ENCODE measurements at regions not wholly inside any gene's neighbourhood (a gene's known extent, or its start where the extent isn't known, plus 50 kb on each side); places are given as distances from the start of the nearest gene placed in this dataset.

DNA sequence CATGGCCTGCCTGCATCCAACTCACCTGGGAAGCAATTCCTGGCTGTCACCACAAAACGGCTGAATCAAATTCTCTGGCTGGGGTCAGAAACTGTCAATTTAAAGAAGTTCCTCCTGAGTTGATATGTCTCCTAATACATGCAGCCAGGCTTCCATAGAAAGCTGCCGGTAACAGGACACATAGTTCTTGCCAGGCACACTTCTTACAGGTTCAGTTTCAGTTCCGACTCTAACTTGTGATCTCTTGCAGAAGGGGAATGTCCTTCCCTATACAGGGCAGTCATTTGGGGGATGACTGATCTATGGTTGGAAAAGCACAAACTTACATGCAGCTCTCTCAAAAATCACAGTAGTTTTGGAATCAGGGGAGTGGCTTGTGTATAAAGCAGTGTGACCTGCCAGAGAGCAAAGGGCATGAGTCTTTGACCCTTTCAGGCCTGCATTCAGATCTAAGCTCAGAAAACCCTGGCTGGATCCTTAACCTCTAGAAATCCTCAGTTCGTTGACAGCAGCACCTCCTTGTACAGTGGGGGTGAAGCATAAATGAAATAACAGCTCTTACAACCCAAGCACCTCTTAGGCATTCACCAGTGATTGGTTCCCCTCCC is 195.6 kb downstream of the SCP2D1 start:
- H3K9ac ChIP-seq (ENCODE audit: low read depth in 1 of 2, low read length in 2 of 2), result no peak overlapping the region
- H3K4me3 ChIP-seq (ENCODE audit: low read depth in 1 of 2, low read length in 2 of 2), result no peak overlapping the region
- H3K27ac ChIP-seq (ENCODE audit: low read depth, low read length), result no peak overlapping the region
- H3K27me3 ChIP-seq (ENCODE audit: control insufficient read depth in 1 of 2, insufficient read depth in 2 of 2, low read length in 2 of 2), result no peaks in the 10 kb centered on the region
- H3K9me3 ChIP-seq (ENCODE audit: control insufficient read depth in 1 of 2, low read length in 2 of 2), result no peaks in the 10 kb centered on the region
- H3K36me3 ChIP-seq (ENCODE audit: control insufficient read depth in 1 of 2, insufficient read depth in 2 of 2, low read length in 2 of 2), result no peaks in the 10 kb centered on the region
- no peaks in the 10 kb centered on the region for H3K4me1 ChIP-seq (ENCODE audit: control insufficient read depth in 1 of 2, insufficient read depth in 2 of 2, low read length in 2 of 2)

DNA sequence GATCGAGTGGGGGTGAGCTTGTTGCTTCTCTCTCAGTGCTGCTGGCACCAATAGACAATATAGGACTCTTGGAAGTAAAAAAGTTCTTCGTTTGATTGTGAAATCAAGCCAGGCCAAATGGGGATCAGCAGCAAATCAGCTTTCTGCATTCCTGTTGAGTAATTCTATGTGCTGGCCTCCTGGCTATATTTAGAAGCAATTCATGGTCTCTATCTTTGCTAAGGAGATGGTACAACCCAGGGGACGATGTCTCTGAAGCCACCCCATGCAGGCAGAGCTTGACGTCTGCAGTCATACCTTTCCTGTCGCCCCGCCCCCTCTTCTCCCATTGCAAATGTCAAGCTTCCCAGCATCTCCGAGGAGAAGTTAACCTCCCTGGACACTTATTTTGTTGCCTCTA is 199.1 kb downstream of the SCP2D1 start:
- Histone ChIP-seq H3K4me3 (ENCODE audit: low read depth in 1 of 2, low read length in 2 of 2) (no peak overlapping the region), H3K9me3 (ENCODE audit: control insufficient read depth in 1 of 2, low read length in 2 of 2) (no peaks in the 10 kb centered on the region), H3K27ac (ENCODE audit: low read depth, low read length) (no peak overlapping the region), H3K9ac (ENCODE audit: low read depth in 1 of 2, low read length in 2 of 2) (no peak overlapping the region), H3K36me3 (ENCODE audit: control insufficient read depth in 1 of 2, insufficient read depth in 2 of 2, low read length in 2 of 2) (no peaks in the 10 kb centered on the region), H3K27me3 (ENCODE audit: control insufficient read depth in 1 of 2, insufficient read depth in 2 of 2, low read length in 2 of 2) (no peaks in the 10 kb centered on the region), H3K4me1 (ENCODE audit: control insufficient read depth in 1 of 2, insufficient read depth in 2 of 2, low read length in 2 of 2) (no peaks in the 10 kb centered on the region)

DNA sequence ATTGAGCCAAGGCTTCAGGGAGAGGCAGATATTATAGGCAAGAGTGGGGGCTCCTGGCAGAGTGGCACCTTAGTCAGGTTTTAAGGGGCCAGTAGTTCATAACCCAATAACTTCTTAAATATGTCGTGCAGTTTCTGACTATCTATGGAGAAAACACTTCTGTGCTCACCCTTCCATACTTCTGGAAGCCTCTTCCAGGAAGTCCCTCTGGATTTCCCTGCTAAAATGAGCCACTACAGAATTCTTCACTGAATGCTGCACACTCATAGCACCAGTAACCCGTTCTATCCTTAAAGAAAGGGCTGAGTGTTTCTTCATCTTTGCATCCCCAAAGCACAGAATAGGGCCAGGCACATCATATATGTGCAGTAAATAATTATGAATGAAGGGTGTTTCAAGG is 198.5 kb upstream of the SLC24A3 start:
- H3K4me1 ChIP-seq (ENCODE audit: control insufficient read depth in 1 of 2, insufficient read depth in 2 of 2, low read length in 2 of 2), result no peaks in the 10 kb centered on the region
- H3K9me3 ChIP-seq (ENCODE audit: control insufficient read depth in 1 of 2, low read length in 2 of 2), result no peaks in the 10 kb centered on the region
- no peaks in the 10 kb centered on the region for H3K36me3 ChIP-seq (ENCODE audit: control insufficient read depth in 1 of 2, insufficient read depth in 2 of 2, low read length in 2 of 2)
- H3K27me3 ChIP-seq (ENCODE audit: control insufficient read depth in 1 of 2, insufficient read depth in 2 of 2, low read length in 2 of 2), result no peaks in the 10 kb centered on the region
- H3K27ac ChIP-seq (ENCODE audit: low read depth, low read length), result no peak overlapping the region
- no peak overlapping the region for H3K4me3 ChIP-seq (ENCODE audit: low read depth in 1 of 2, low read length in 2 of 2)
- H3K9ac ChIP-seq (ENCODE audit: low read depth in 1 of 2, low read length in 2 of 2), result no peak overlapping the region

DNA sequence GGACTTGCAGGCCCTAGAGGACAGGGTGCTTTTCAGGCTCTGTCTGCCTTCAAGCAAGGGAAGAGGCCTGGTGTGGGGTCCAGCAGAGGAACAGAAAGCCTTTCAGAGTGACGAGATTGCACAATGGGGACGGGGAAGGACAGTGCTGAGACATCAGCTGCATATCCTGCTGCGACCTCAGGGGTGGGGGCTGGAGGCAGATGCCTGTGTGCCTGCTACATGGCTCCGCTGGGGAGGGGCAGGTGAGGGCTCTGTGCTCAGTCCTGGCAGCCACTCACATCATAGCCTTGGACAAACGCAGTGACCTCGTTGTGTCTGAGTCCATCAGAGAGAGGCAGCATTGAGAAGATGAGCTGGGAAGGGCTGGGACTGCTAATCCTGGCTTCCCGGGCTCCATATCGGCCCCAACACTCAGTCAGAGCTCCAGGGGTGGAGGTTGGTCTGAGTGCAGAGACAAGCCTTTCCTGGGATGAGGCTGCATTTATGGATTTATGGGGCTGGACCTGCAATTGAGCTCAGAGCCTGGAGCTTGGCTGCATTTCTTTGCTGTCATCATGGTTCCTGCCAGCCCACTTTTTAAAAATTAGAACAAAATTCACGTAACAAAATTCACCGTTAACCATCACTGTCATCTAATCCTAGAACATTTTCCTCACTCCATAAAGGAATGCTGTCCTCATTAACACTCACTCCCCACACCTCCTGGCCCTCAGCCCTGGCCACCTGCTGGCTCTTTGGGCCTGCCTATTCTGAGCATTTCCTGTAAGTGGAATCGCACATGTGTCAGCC is 196.9 kb upstream of the SLC24A3 start:
- no peaks in the 10 kb centered on the region for H3K9me3 ChIP-seq (ENCODE audit: control insufficient read depth in 1 of 2, low read length in 2 of 2)
- H3K4me3 ChIP-seq (ENCODE audit: low read depth in 1 of 2, low read length in 2 of 2), result no peak overlapping the region
- H3K36me3 ChIP-seq (ENCODE audit: control insufficient read depth in 1 of 2, insufficient read depth in 2 of 2, low read length in 2 of 2), result no peaks in the 10 kb centered on the region
- no peaks in the 10 kb centered on the region for H3K4me1 ChIP-seq (ENCODE audit: control insufficient read depth in 1 of 2, insufficient read depth in 2 of 2, low read length in 2 of 2)
- no peaks in the 10 kb centered on the region for H3K27me3 ChIP-seq (ENCODE audit: control insufficient read depth in 1 of 2, insufficient read depth in 2 of 2, low read length in 2 of 2)
- no peak overlapping the region for H3K27ac ChIP-seq (ENCODE audit: low read depth, low read length)
- H3K9ac ChIP-seq (ENCODE audit: low read depth in 1 of 2, low read length in 2 of 2), result no peak overlapping the region

DNA sequence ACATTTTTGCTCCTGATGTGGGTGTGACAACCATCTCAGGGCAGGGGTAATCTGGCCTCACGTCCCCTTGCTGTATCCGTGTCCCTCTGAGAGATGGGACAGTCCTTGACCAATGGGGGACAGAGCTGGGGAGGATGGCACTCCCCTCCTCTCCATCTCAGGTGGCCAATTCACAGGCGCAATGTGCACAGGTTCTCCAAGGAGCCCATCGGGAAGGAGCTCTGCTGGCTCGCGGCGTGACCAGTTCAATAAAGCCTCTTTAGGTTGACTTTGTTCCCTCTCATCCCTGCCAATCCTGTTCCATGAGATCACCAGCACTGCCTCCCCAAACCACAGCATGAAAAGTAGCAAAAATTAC is 196.3 kb upstream of the SLC24A3 start:
- Histone ChIP-seq H3K36me3 (ENCODE audit: control insufficient read depth in 1 of 2, insufficient read depth in 2 of 2, low read length in 2 of 2) (no peaks in the 10 kb centered on the region), H3K9me3 (ENCODE audit: control insufficient read depth in 1 of 2, low read length in 2 of 2) (no peaks in the 10 kb centered on the region), H3K27me3 (ENCODE audit: control insufficient read depth in 1 of 2, insufficient read depth in 2 of 2, low read length in 2 of 2) (no peaks in the 10 kb centered on the region), H3K9ac (ENCODE audit: low read depth in 1 of 2, low read length in 2 of 2) (no peak overlapping the region), H3K4me1 (ENCODE audit: control insufficient read depth in 1 of 2, insufficient read depth in 2 of 2, low read length in 2 of 2) (no peaks in the 10 kb centered on the region), H3K27ac (ENCODE audit: low read depth, low read length) (no peak overlapping the region), H3K4me3 (ENCODE audit: low read depth in 1 of 2, low read length in 2 of 2) (no peak overlapping the region)

DNA sequence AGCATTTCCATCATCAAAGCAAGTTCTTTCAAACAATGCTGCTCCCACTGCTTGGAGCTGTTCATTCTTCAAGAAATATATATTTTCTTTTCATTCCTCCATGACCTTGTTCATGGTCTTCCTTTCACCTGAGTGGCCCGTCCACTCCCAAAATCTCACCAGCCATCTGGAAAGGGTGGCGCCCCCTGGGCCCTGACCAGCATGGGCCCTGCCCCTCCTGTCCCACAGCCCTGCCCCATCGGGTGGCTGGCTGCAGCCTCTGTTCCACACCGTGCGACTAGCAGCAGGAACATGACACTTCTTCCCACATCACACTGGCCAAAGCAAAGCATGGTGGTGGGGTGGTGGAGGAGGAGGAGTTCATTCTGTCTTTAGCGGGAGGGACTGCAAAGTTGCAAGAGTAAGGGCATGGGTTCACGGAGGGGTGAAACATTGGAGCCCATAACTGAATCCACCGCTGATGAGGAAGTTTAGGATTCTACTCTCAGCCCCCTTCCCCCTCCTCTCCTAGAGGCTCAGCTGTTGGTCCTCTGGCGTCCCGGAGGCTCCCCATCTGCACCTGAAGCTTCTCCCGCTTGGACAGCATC is 195.2 kb upstream of the SLC24A3 start:
- Histone ChIP-seq H3K9ac (ENCODE audit: low read depth in 1 of 2, low read length in 2 of 2) (no peak overlapping the region), H3K9me3 (ENCODE audit: control insufficient read depth in 1 of 2, low read length in 2 of 2) (no peaks in the 10 kb centered on the region), H3K27me3 (ENCODE audit: control insufficient read depth in 1 of 2, insufficient read depth in 2 of 2, low read length in 2 of 2) (no peaks in the 10 kb centered on the region), H3K36me3 (ENCODE audit: control insufficient read depth in 1 of 2, insufficient read depth in 2 of 2, low read length in 2 of 2) (no peaks in the 10 kb centered on the region), H3K27ac (ENCODE audit: low read depth, low read length) (no peak overlapping the region), H3K4me1 (ENCODE audit: control insufficient read depth in 1 of 2, insufficient read depth in 2 of 2, low read length in 2 of 2) (no peaks in the 10 kb centered on the region), H3K4me3 (ENCODE audit: low read depth in 1 of 2, low read length in 2 of 2) (no peak overlapping the region)

DNA sequence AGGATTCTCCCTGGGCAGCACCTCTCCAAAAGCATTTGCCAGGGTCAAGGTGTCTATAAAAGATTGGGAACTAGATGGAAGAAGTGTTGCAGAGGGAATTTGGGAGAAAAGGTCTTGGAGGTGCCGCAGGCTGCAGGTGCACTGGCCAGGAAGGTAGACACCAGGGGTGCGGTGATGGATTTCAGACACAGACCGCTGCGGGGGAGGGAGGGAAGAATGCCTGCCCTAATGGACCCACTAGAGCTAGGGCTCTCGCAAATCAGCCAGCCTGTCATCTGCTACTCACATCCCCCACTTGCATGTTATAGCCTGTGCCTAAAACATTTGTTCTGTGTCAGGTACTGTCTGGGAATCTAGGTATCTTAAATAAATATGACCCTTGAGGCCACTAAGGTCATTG is 193.6 kb upstream of the SLC24A3 start:
- no peaks in the 10 kb centered on the region for H3K27me3 ChIP-seq (ENCODE audit: control insufficient read depth in 1 of 2, insufficient read depth in 2 of 2, low read length in 2 of 2)
- H3K4me1 ChIP-seq (ENCODE audit: control insufficient read depth in 1 of 2, insufficient read depth in 2 of 2, low read length in 2 of 2), result no peaks in the 10 kb centered on the region
- no peaks in the 10 kb centered on the region for H3K36me3 ChIP-seq (ENCODE audit: control insufficient read depth in 1 of 2, insufficient read depth in 2 of 2, low read length in 2 of 2)
- H3K4me3 ChIP-seq (ENCODE audit: low read depth in 1 of 2, low read length in 2 of 2), result no peak overlapping the region
- no peak overlapping the region for H3K9ac ChIP-seq (ENCODE audit: low read depth in 1 of 2, low read length in 2 of 2)
- H3K9me3 ChIP-seq (ENCODE audit: control insufficient read depth in 1 of 2, low read length in 2 of 2), result no peaks in the 10 kb centered on the region
- H3K27ac ChIP-seq (ENCODE audit: low read depth, low read length), result no peak overlapping the region

DNA sequence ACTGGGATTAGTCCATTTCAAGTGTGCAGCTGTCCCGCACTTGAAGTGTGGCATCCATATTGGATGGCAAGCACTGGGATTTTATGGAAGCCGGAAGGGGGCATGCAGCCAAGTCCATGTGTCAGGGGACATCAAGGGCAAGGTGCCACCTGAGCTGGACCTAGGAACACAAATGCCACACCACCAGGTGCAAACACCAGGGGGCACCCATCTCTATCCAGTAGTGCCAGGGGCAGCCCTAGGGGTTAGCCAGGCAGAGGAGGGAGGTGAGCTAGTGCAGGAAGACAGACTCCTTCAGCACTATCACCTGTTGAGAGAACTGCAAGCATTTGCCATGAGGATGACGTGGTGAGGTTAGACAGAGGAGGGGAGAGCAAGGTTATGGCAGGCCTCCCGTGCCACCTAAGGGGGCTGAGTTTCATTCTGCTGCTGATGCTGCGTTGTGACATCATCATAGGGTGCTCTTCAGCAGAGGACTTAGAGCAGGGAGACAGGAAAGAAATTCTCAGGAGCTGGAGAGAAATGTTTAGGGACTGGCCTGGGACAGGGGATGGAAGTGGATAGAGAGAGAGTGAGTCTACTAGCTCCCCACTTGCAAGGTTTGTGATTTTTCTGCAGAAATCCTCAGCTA is 192.6 kb upstream of the SLC24A3 start:
- Histone ChIP-seq H3K27me3 (ENCODE audit: control insufficient read depth in 1 of 2, insufficient read depth in 2 of 2, low read length in 2 of 2) (no peaks in the 10 kb centered on the region), H3K9me3 (ENCODE audit: control insufficient read depth in 1 of 2, low read length in 2 of 2) (no peaks in the 10 kb centered on the region), H3K9ac (ENCODE audit: low read depth in 1 of 2, low read length in 2 of 2) (no peak overlapping the region), H3K27ac (ENCODE audit: low read depth, low read length) (no peak overlapping the region), H3K4me1 (ENCODE audit: control insufficient read depth in 1 of 2, insufficient read depth in 2 of 2, low read length in 2 of 2) (no peaks in the 10 kb centered on the region), H3K4me3 (ENCODE audit: low read depth in 1 of 2, low read length in 2 of 2) (no peak overlapping the region), H3K36me3 (ENCODE audit: control insufficient read depth in 1 of 2, insufficient read depth in 2 of 2, low read length in 2 of 2) (no peaks in the 10 kb centered on the region)

DNA sequence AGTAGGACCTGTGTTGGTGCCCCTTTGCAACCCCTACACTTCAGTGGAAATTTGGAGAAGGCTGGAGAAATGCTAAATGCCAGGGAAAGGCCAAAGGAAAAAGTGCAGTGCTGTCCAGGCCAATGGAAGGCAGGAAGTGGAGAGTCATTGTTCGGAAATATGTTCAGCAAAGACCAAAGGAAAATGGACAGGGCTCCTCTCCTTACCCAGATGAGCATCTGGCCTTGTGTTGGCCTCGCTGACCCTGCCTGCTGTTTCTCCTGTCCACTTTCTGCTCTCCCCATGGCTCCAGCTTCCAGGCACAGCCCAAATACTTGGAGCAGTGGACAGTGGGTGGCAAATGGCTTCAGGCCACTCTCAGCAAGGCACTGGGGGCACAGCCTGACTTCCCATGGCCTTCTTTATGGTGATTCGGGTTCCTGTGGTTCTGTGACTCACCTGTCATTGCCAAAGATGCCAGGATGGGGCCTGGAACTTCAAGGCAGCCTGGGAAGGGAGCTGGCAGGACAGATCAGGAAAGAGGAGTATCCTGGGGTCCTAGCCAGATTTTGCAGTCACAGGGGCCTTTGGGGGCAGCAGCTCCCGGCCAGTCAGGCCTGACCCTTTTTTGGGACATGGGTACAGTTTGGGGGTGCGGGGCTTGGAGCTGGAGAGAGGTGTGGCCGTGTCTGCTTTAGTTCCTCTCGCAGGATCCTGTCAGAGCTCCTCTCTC is 190.9 kb upstream of the SLC24A3 start:
- no peak overlapping the region for H3K4me3 ChIP-seq (ENCODE audit: low read depth in 1 of 2, low read length in 2 of 2)
- H3K9me3 ChIP-seq (ENCODE audit: control insufficient read depth in 1 of 2, low read length in 2 of 2), result no peaks in the 10 kb centered on the region
- H3K36me3 ChIP-seq (ENCODE audit: control insufficient read depth in 1 of 2, insufficient read depth in 2 of 2, low read length in 2 of 2), result no peaks in the 10 kb centered on the region
- no peak overlapping the region for H3K9ac ChIP-seq (ENCODE audit: low read depth in 1 of 2, low read length in 2 of 2)
- no peak overlapping the region for H3K27ac ChIP-seq (ENCODE audit: low read depth, low read length)
- H3K27me3 ChIP-seq (ENCODE audit: control insufficient read depth in 1 of 2, insufficient read depth in 2 of 2, low read length in 2 of 2), result no peaks in the 10 kb centered on the region
- H3K4me1 ChIP-seq (ENCODE audit: control insufficient read depth in 1 of 2, insufficient read depth in 2 of 2, low read length in 2 of 2), result peaks cover 0 to 3% of the 10 kb centered on the region in 2 donors

DNA sequence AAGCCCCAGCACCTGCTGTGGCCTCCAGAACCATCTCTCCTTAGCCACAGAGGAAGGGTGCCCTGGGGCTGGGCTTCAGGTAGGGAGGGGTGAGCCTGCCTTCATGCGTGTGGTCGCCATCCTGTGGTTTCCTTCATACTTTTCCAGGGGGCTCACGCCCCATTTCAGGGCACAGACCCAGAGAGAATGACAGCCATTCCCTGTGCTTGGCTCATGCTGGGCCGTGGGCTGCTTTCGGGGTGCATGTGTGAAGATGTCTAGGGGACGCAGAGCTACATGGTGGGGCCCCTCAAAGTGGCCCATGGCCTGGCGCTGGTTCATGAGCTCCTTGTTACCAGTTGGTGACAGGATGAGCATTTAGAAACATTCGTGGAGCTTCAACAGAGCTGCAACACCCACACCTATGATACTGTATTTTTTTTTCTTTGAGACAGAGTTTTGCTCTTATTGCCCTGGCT is 190.3 kb upstream of the SLC24A3 start:
- Histone ChIP-seq H3K4me3 (ENCODE audit: low read depth in 1 of 2, low read length in 2 of 2) (no peak overlapping the region), H3K9me3 (ENCODE audit: control insufficient read depth in 1 of 2, low read length in 2 of 2) (no peaks in the 10 kb centered on the region), H3K36me3 (ENCODE audit: control insufficient read depth in 1 of 2, insufficient read depth in 2 of 2, low read length in 2 of 2) (no peaks in the 10 kb centered on the region), H3K4me1 (ENCODE audit: control insufficient read depth in 1 of 2, insufficient read depth in 2 of 2, low read length in 2 of 2) (peaks cover 0 to 3% of the 10 kb centered on the region in 2 donors), H3K27me3 (ENCODE audit: control insufficient read depth in 1 of 2, insufficient read depth in 2 of 2, low read length in 2 of 2) (no peaks in the 10 kb centered on the region), H3K9ac (ENCODE audit: low read depth in 1 of 2, low read length in 2 of 2) (no peak overlapping the region), H3K27ac (ENCODE audit: low read depth, low read length) (no peak overlapping the region)
